ENCODE measurements at regions not wholly inside any gene's neighbourhood (a gene's known extent, or its start where the extent isn't known, plus 50 kb on each side); places are given as distances from the start of the nearest gene placed in this dataset.

DNA sequence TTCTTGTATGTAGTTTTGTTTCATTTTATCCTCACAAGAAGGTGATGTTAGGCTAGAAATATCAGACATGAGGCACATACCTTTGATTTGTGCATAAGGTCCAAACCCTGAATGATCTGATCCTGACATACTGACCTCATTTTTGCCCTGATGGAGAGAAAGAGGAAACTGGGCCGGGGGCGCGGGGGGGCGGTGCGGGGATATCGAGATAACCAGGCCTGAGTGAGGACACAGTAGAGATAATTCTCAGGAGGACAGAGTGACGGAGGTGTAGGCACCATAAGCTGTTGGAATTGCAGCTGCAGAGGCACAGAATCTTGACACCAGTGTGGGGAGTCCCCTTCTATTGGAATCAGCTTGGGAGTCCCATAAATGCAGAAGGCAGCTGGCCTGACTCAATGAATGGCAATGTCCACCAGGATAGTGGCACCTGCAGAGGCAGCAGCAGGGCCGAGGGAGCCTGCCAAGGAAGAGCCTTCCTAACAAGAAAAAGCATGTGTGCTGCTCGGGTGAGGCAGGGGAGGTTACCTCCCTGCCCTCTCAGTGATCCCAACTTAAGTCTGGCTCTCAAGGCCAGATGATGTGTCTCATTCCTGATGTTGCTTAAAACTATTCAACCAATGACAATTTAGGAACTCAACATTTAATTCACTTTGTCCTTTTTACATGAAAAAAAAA lies 234.3 kb upstream of the MSX2 start:
- TF ChIP-seq POLR2A (IDR thresholded peaks at IDR 0.05) = no peak
- TF ChIP-seq, protein P1, sequence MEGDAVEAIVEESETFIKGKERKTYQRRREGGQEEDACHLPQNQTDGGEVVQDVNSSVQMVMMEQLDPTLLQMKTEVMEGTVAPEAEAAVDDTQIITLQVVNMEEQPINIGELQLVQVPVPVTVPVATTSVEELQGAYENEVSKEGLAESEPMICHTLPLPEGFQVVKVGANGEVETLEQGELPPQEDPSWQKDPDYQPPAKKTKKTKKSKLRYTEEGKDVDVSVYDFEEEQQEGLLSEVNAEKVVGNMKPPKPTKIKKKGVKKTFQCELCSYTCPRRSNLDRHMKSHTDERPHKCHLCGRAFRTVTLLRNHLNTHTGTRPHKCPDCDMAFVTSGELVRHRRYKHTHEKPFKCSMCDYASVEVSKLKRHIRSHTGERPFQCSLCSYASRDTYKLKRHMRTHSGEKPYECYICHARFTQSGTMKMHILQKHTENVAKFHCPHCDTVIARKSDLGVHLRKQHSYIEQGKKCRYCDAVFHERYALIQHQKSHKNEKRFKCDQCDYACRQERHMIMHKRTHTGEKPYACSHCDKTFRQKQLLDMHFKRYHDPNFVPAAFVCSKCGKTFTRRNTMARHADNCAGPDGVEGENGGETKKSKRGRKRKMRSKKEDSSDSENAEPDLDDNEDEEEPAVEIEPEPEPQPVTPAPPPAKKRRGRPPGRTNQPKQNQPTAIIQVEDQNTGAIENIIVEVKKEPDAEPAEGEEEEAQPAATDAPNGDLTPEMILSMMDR (IDR thresholded peaks at IDR 0.05) = no peak
